ENCODE measurements at regions not wholly inside any gene's neighbourhood (a gene's known extent, or its start where the extent isn't known, plus 50 kb on each side); places are given as distances from the start of the nearest gene placed in this dataset.

DNA sequence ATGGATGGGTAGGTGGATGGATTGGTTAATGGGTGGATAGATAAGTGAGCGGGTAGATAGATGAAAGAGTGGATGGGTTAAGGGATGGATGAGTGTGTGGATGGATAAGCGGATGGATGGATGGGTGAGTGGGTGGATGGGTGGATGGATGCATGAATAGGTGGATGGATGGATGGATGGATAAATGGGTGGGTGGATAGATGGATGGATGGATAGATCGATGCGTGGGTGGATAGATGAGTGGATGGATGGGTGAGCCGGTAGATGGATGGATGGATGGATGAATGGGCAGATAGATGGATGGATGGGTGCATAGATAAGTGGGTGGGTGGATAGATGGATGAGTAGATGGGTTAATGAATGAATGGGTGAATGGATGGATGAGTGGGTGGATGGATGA, 90.9 kb downstream of the CPZ start:
- H3K4me3 Mint-ChIP-seq (ENCODE audit: low read depth, unreplicated experiment), result no peak overlapping the region
- H3K27me3 Mint-ChIP-seq (ENCODE audit: unreplicated experiment), result peaks cover 69% of the 10 kb centered on the region
- intact Hi-C loops (cut with micrococcal nuclease; ENCODE audit: unreplicated experiment), result no loop called here
- no peak for TF ChIP-seq CTCF (IDR thresholded peaks at IDR 0.05; ENCODE audit: unreplicated experiment)
- BruUV-seq (replicated peaks), result no TSS peak
- no peaks in the 10 kb centered on the region for H3K36me3 Mint-ChIP-seq (ENCODE audit: insufficient read depth, unreplicated experiment)
- no peak for DNase-seq
- no peaks in the 10 kb centered on the region for H3K4me1 Mint-ChIP-seq (ENCODE audit: low read depth, unreplicated experiment)
- H3K27ac Mint-ChIP-seq (ENCODE audit: unreplicated experiment), result no peak overlapping the region
- H3K9me3 Mint-ChIP-seq (ENCODE audit: low read depth, unreplicated experiment), result no peaks in the 10 kb centered on the region
- CTCF ChIA-PET, result no interaction called here

- BruUV-seq (replicated peaks), result no TSS peak
- TF ChIP-seq CTCF (IDR thresholded peaks at IDR 0.05; ENCODE audit: unreplicated experiment), result no peak
- DNase-seq, result no peak
- Mint-ChIP-seq H3K9me3 (ENCODE audit: low read depth, unreplicated experiment) (no peaks in the 10 kb centered on the region), H3K36me3 (ENCODE audit: insufficient read depth, unreplicated experiment) (no peaks in the 10 kb centered on the region), H3K27me3 (ENCODE audit: unreplicated experiment) (peaks cover 67% of the 10 kb centered on the region), H3K27ac (ENCODE audit: unreplicated experiment) (no peak overlapping the region), H3K4me1 (ENCODE audit: low read depth, unreplicated experiment) (no peaks in the 10 kb centered on the region), H3K4me3 (ENCODE audit: low read depth, unreplicated experiment) (no peak overlapping the region)
- intact Hi-C loops (cut with micrococcal nuclease; ENCODE audit: unreplicated experiment), result no loop called here
- CTCF ChIA-PET, result no interaction called here
Measured at GRCh38 chr4:8682725-8683124, 90.2 kb downstream of the CPZ start.

- BruUV-seq (replicated peaks), result no TSS peak
- H3K4me1 Mint-ChIP-seq (ENCODE audit: low read depth, unreplicated experiment), result no peaks in the 10 kb centered on the region
- CTCF ChIA-PET, result no interaction called here
- H3K9me3 Mint-ChIP-seq (ENCODE audit: low read depth, unreplicated experiment), result no peaks in the 10 kb centered on the region
- TF ChIP-seq CTCF (IDR thresholded peaks at IDR 0.05; ENCODE audit: unreplicated experiment), result no peak
- no peak for DNase-seq
- intact Hi-C loops (cut with micrococcal nuclease; ENCODE audit: unreplicated experiment), result no loop called here
- no peak overlapping the region for H3K4me3 Mint-ChIP-seq (ENCODE audit: low read depth, unreplicated experiment)
- H3K36me3 Mint-ChIP-seq (ENCODE audit: insufficient read depth, unreplicated experiment), result no peaks in the 10 kb centered on the region
- H3K27ac Mint-ChIP-seq (ENCODE audit: unreplicated experiment), result no peak overlapping the region
- H3K27me3 Mint-ChIP-seq (ENCODE audit: unreplicated experiment), result peaks cover 63% of the 10 kb centered on the region
Measured at GRCh38 chr4:8682296-8682695, 89.7 kb downstream of the CPZ start.

DNA sequence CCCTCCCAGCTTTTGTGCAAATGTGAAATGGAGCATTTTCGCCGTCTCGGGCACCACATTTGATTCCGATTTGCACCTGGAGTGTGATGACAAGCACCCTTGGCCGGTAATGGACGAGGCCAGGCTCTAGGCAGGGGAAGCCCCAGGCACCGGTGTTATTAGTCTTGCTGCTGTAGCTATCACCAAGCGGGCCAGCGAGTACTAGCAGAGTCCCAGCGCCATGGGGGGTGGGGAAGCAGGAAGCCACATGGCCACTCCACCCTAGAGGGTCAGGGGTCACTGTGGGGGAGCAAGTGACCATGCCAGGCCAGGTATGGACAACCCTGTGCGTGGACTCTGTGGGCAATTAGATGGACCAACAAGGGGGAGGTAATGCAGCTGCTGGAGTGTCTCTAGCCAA, 88.8 kb downstream of the CPZ start:
- BruUV-seq (replicated peaks), result no TSS peak
- TF ChIP-seq CTCF (IDR thresholded peaks at IDR 0.05; ENCODE audit: unreplicated experiment), result no peak
- Mint-ChIP-seq H3K9me3 (ENCODE audit: low read depth, unreplicated experiment) (no peaks in the 10 kb centered on the region), H3K36me3 (ENCODE audit: insufficient read depth, unreplicated experiment) (no peaks in the 10 kb centered on the region), H3K4me3 (ENCODE audit: low read depth, unreplicated experiment) (no peak overlapping the region), H3K4me1 (ENCODE audit: low read depth, unreplicated experiment) (no peaks in the 10 kb centered on the region), H3K27me3 (ENCODE audit: unreplicated experiment) (peaks cover 60% of the 10 kb centered on the region), H3K27ac (ENCODE audit: unreplicated experiment) (no peak overlapping the region)
- CTCF ChIA-PET, result no interaction called here
- DNase-seq, result no peak
- intact Hi-C loops (cut with micrococcal nuclease; ENCODE audit: unreplicated experiment), result no loop called here

DNA sequence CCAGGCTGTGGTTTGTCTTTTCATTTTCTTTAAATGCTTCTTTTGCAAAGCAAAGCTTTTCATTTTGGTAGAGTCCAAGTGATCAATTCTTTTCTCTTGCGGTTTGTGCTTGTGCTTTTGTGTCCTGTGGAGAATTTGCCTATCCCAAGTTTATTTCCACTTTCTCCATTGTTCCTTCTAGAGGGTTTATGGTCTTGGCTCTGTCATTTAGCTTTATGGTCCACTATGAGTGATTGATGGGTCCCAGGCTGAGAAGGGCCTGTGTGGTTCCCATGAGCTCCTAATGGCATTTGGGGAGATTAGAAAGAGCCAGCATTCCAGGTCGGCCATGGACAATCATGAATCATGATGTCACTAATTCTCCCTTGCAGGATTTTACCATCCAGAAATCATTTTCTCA, 86.5 kb downstream of the CPZ start:
- no peaks in the 10 kb centered on the region for H3K4me1 Mint-ChIP-seq (ENCODE audit: low read depth, unreplicated experiment)
- CTCF ChIA-PET, result no interaction called here
- H3K4me3 Mint-ChIP-seq (ENCODE audit: low read depth, unreplicated experiment), result no peak overlapping the region
- H3K36me3 Mint-ChIP-seq (ENCODE audit: insufficient read depth, unreplicated experiment), result no peaks in the 10 kb centered on the region
- intact Hi-C loops (cut with micrococcal nuclease; ENCODE audit: unreplicated experiment), result no loop called here
- H3K9me3 Mint-ChIP-seq (ENCODE audit: low read depth, unreplicated experiment), result no peaks in the 10 kb centered on the region
- TF ChIP-seq CTCF (IDR thresholded peaks at IDR 0.05; ENCODE audit: unreplicated experiment), result no peak
- no peak overlapping the region for H3K27ac Mint-ChIP-seq (ENCODE audit: unreplicated experiment)
- H3K27me3 Mint-ChIP-seq (ENCODE audit: unreplicated experiment), result peaks cover 59% of the 10 kb centered on the region
- DNase-seq, result no peak
- BruUV-seq (replicated peaks), result no TSS peak
